Dendritic cell treated with granulocyte-macrophage colony-stimulating factor and Interleukin-4, amounts not matched to agents 40 ng/mL and 50 ng/mL, for 4 days (primary cell): ENCODE measurements at regions not wholly inside any gene's neighbourhood (a gene's known extent, or its start where the extent isn't known, plus 50 kb on each side); places are given as distances from the start of the nearest gene placed in this dataset.

Experiments
- H3K27ac Mint-ChIP-seq: one replicate; pipeline ENCODE4 v1.8.0; 2022; ENCODE audit warnings: mild to moderate bottlenecking, mixed read lengths
- H3K27me3 Mint-ChIP-seq: one replicate; pipeline ENCODE4 v1.8.0; 2022; ENCODE audit warnings: mild to moderate bottlenecking, mixed read lengths
- H3K36me3 Mint-ChIP-seq: one replicate; pipeline ENCODE4 v1.8.0; 2022; ENCODE audit warnings: low read depth, mixed read lengths
- H3K4me1 Mint-ChIP-seq: one replicate; pipeline ENCODE4 v1.8.0; 2022; ENCODE audit warnings: low read depth, mixed read lengths
- H3K4me3 Mint-ChIP-seq: one replicate; pipeline ENCODE4 v1.8.0; 2022; ENCODE audit warnings: mild to moderate bottlenecking, moderate library complexity, mixed read lengths
- H3K9me3 Mint-ChIP-seq: one replicate; pipeline ENCODE4 v1.8.0; 2022; ENCODE audit warnings: mixed read lengths
- intact Hi-C: fragments of 100-400 bp; cut with micrococcal nuclease; formaldehyde crosslinking; loops from one replicate; pipeline ENCODE4 v1.15.0; 2022

GRCh38 chrX:21126661-21127060 is 247.6 kb upstream of the CNKSR2 start:
- Mint-ChIP-seq H3K27ac (no peak overlapping the region), H3K9me3 (no peaks in the 10 kb centered on the region), H3K4me3 (no peak overlapping the region), H3K36me3 (no peaks in the 10 kb centered on the region), H3K4me1 (no peaks in the 10 kb centered on the region), H3K27me3 (peaks cover 2% of the 10 kb centered on the region)
- intact Hi-C loops, result no loop called here

GRCh38 chrX:21131346-21131745 is 242.9 kb upstream of the CNKSR2 start:
- Mint-ChIP-seq H3K4me1 (no peaks in the 10 kb centered on the region), H3K4me3 (no peak overlapping the region), H3K27ac (no peak overlapping the region), H3K36me3 (no peaks in the 10 kb centered on the region), H3K9me3 (no peaks in the 10 kb centered on the region), H3K27me3 (peaks cover 2% of the 10 kb centered on the region)
- intact Hi-C loops, result no loop called here

- Mint-ChIP-seq H3K4me1 (no peaks in the 10 kb centered on the region), H3K27me3 (peaks cover 2% of the 10 kb centered on the region), H3K27ac (no peak overlapping the region), H3K36me3 (no peaks in the 10 kb centered on the region), H3K9me3 (no peaks in the 10 kb centered on the region), H3K4me3 (no peak overlapping the region)
- intact Hi-C loops, result no loop called here
Measured at GRCh38 chrX:21131786-21132185, 242.4 kb upstream of the CNKSR2 start.

- intact Hi-C loops, result no loop called here
- Mint-ChIP-seq H3K27ac (no peak overlapping the region), H3K4me1 (no peaks in the 10 kb centered on the region), H3K4me3 (no peak overlapping the region), H3K27me3 (peaks cover 2% of the 10 kb centered on the region), H3K36me3 (no peaks in the 10 kb centered on the region), H3K9me3 (no peaks in the 10 kb centered on the region)
Measured at GRCh38 chrX:21132686-21133393, 241.4 kb upstream of the CNKSR2 start.

GRCh38 chrX:21150208-21150607 is 224.0 kb upstream of the CNKSR2 start:
- Mint-ChIP-seq H3K36me3 (no peaks in the 10 kb centered on the region), H3K27ac (no peak overlapping the region), H3K27me3 (no peaks in the 10 kb centered on the region), H3K4me3 (no peak overlapping the region), H3K4me1 (no peaks in the 10 kb centered on the region), H3K9me3 (no peaks in the 10 kb centered on the region)
- intact Hi-C loops, result no loop called here

- Mint-ChIP-seq H3K9me3 (no peaks in the 10 kb centered on the region), H3K4me3 (no peak overlapping the region), H3K27ac (no peak overlapping the region), H3K4me1 (no peaks in the 10 kb centered on the region), H3K27me3 (no peaks in the 10 kb centered on the region), H3K36me3 (no peaks in the 10 kb centered on the region)
- intact Hi-C loops, result no loop called here
Measured at GRCh38 chrX:21151051-21151450, 223.2 kb upstream of the CNKSR2 start.

GRCh38 chrX:21153033-21153432 is 221.2 kb upstream of the CNKSR2 start:
- intact Hi-C loops, result no loop called here
- Mint-ChIP-seq H3K27ac (no peak overlapping the region), H3K4me1 (no peaks in the 10 kb centered on the region), H3K36me3 (no peaks in the 10 kb centered on the region), H3K9me3 (no peaks in the 10 kb centered on the region), H3K27me3 (no peaks in the 10 kb centered on the region), H3K4me3 (no peak overlapping the region)

GRCh38 chrX:21153503-21153902 is 220.7 kb upstream of the CNKSR2 start:
- H3K27ac Mint-ChIP-seq, result no peak overlapping the region
- no peak overlapping the region for H3K4me3 Mint-ChIP-seq
- no peaks in the 10 kb centered on the region for H3K9me3 Mint-ChIP-seq
- no peaks in the 10 kb centered on the region for H3K4me1 Mint-ChIP-seq
- no peaks in the 10 kb centered on the region for H3K36me3 Mint-ChIP-seq
- H3K27me3 Mint-ChIP-seq, result no peaks in the 10 kb centered on the region
- intact Hi-C loops, result no loop called here

- Mint-ChIP-seq H3K36me3 (no peaks in the 10 kb centered on the region), H3K4me1 (no peaks in the 10 kb centered on the region), H3K9me3 (no peaks in the 10 kb centered on the region), H3K4me3 (no peak overlapping the region), H3K27me3 (peaks cover 1% of the 10 kb centered on the region), H3K27ac (no peak overlapping the region)
- intact Hi-C loops, result no loop called here
Measured at GRCh38 chrX:21155916-21156315, 218.3 kb upstream of the CNKSR2 start.

- Mint-ChIP-seq H3K27me3 (peaks cover 1% of the 10 kb centered on the region), H3K9me3 (no peaks in the 10 kb centered on the region), H3K36me3 (no peaks in the 10 kb centered on the region), H3K4me1 (no peaks in the 10 kb centered on the region), H3K27ac (no peak overlapping the region), H3K4me3 (no peak overlapping the region)
- intact Hi-C loops, result no loop called here
Measured at GRCh38 chrX:21156632-21157031, 217.6 kb upstream of the CNKSR2 start.

GRCh38 chrX:21158678-21159077 is 215.5 kb upstream of the CNKSR2 start:
- Mint-ChIP-seq H3K27ac (no peak overlapping the region), H3K9me3 (no peaks in the 10 kb centered on the region), H3K27me3 (peaks cover 1% of the 10 kb centered on the region), H3K36me3 (no peaks in the 10 kb centered on the region), H3K4me3 (no peak overlapping the region), H3K4me1 (no peaks in the 10 kb centered on the region)
- intact Hi-C loops, result no loop called here

GRCh38 chrX:21166272-21166982 is 207.8 kb upstream of the CNKSR2 start:
- no peaks in the 10 kb centered on the region for H3K27me3 Mint-ChIP-seq
- no peaks in the 10 kb centered on the region for H3K36me3 Mint-ChIP-seq
- intact Hi-C loops, result no loop called here
- H3K4me3 Mint-ChIP-seq, result no peak overlapping the region
- H3K4me1 Mint-ChIP-seq, result peaks cover 14% of the 10 kb centered on the region
- no peaks in the 10 kb centered on the region for H3K9me3 Mint-ChIP-seq
- no peak overlapping the region for H3K27ac Mint-ChIP-seq

GRCh38 chrX:21167011-21167410 is 207.2 kb upstream of the CNKSR2 start:
- H3K27me3 Mint-ChIP-seq, result no peaks in the 10 kb centered on the region
- H3K9me3 Mint-ChIP-seq, result no peaks in the 10 kb centered on the region
- no peak overlapping the region for H3K27ac Mint-ChIP-seq
- intact Hi-C loops, result no loop called here
- no peak overlapping the region for H3K4me3 Mint-ChIP-seq
- H3K4me1 Mint-ChIP-seq, result peaks cover 14% of the 10 kb centered on the region
- no peaks in the 10 kb centered on the region for H3K36me3 Mint-ChIP-seq

GRCh38 chrX:21167494-21167893 is 206.7 kb upstream of the CNKSR2 start:
- H3K27ac Mint-ChIP-seq, result no peak overlapping the region
- H3K4me3 Mint-ChIP-seq, result no peak overlapping the region
- H3K27me3 Mint-ChIP-seq, result no peaks in the 10 kb centered on the region
- H3K9me3 Mint-ChIP-seq, result no peaks in the 10 kb centered on the region
- H3K4me1 Mint-ChIP-seq, result peaks cover 14% of the 10 kb centered on the region
- intact Hi-C loops, result no loop called here
- no peaks in the 10 kb centered on the region for H3K36me3 Mint-ChIP-seq
